SK-N-SH treated with all-trans-retinoic acid at 6 μM for 48 hours (cell line): ENCODE measurements at regions not wholly inside any gene's neighbourhood (a gene's known extent, or its start where the extent isn't known, plus 50 kb on each side); places are given as distances from the start of the nearest gene placed in this dataset.

Source experiments
- ATAC-seq: fragments of 200-7000 bp; cut with Tn5 transposase; 3 replicates; pipeline ENCODE4 v1.9.1; 2020; ENCODE audit warnings: mild to moderate bottlenecking, moderate library complexity
- ARNTL ChIP-seq: fragments of 450-650 bp; formaldehyde crosslinking; IDR thresholded peaks from 2 replicates; pipeline ENCODE4 v1.5.0; 2020; ENCODE audit warnings: low read depth, mild to moderate bottlenecking, moderate library complexity, borderline replicate concordance
- CREB5 ChIP-seq: fragments of 250-450 bp; sonication (Bioruptor Pico); IDR thresholded peaks from 2 replicates; pipeline ENCODE4 v1.5.1; 2020; ENCODE audit warnings: low read depth, mild to moderate bottlenecking, moderate library complexity
- CSDC2 ChIP-seq: fragments of 250-450 bp; sonication (Bioruptor Pico); IDR thresholded peaks from 2 replicates; pipeline ENCODE4 v1.5.0; 2020; ENCODE audit warnings: mild to moderate bottlenecking, moderate library complexity
- GLIS3 ChIP-seq: fragments of 250-450 bp; sonication (Bioruptor Pico); IDR thresholded peaks from 2 replicates; pipeline ENCODE4 v1.5.0; 2020; ENCODE audit warnings: mild to moderate bottlenecking, moderate library complexity
- ISL1 ChIP-seq: fragments of 250-450 bp; sonication (Bioruptor Pico); IDR thresholded peaks from 2 replicates; pipeline ENCODE4 v2.1.2; 2022; ENCODE audit warnings: mild to moderate bottlenecking, moderate library complexity
- OSR1 ChIP-seq: fragments of 250-450 bp; sonication (Bioruptor Pico); IDR thresholded peaks from 2 replicates; pipeline ENCODE4 v1.8.0; 2022; ENCODE audit warnings: moderate library complexity, mild to moderate bottlenecking, inconsistent platforms
- PATZ1 ChIP-seq: fragments of 250-450 bp; sonication (Bioruptor Pico); IDR thresholded peaks from 2 replicates; pipeline ENCODE4 v1.8.0; 2020; ENCODE audit warnings: mild to moderate bottlenecking, moderate library complexity, borderline replicate concordance
- POU6F1 ChIP-seq: fragments of 250-450 bp; sonication (Bioruptor Pico); IDR thresholded peaks from 2 replicates; pipeline ENCODE4 v1.8.0; 2021; ENCODE audit warnings: low read depth, mild to moderate bottlenecking, moderate library complexity, borderline replicate concordance
- PPARA ChIP-seq: fragments of 250-450 bp; sonication (Bioruptor Pico); IDR thresholded peaks from 2 replicates; pipeline ENCODE4 v1.5.0; 2020; ENCODE audit warnings: mild to moderate bottlenecking, borderline replicate concordance
- RARB ChIP-seq: fragments of 250-450 bp; sonication (Bioruptor Pico); IDR thresholded peaks from 2 replicates; pipeline ENCODE4 v1.8.0; 2021; ENCODE audit warnings: mild to moderate bottlenecking, moderate library complexity
- TOX ChIP-seq: fragments of 250-450 bp; sonication (Bioruptor Pico); IDR thresholded peaks from 2 replicates; pipeline ENCODE4 v1.8.0; 2021; ENCODE audit warnings: mild to moderate bottlenecking, moderate library complexity, borderline replicate concordance
- TSHZ2 ChIP-seq: fragments of 250-450 bp; sonication (Bioruptor Pico); IDR thresholded peaks from 2 replicates; pipeline ENCODE4 v1.5.0; 2020; ENCODE audit warnings: mild to moderate bottlenecking, moderate library complexity
- ZFP30 ChIP-seq: fragments of 450-650 bp; formaldehyde crosslinking; IDR thresholded peaks from 2 replicates; pipeline ENCODE4 v1.5.0; 2022; ENCODE audit warnings: mild to moderate bottlenecking, moderate library complexity

- TF ChIP-seq CREB5 (CRISPR knock-in tag) = no peak
- no peak for TF ChIP-seq TSHZ2 (CRISPR knock-in tag)
- TF ChIP-seq OSR1 (CRISPR knock-in tag) = no peak
- TF ChIP-seq CSDC2 (CRISPR knock-in tag) = no peak
- TF ChIP-seq ARNTL (CRISPR knock-in tag) = no peak
- no peak for ATAC-seq
Observed at GRCh38 chr12:39071611-39072010, 166.2 kb upstream of the CPNE8 start.

GRCh38 chr12:39070775-39071174, 165.4 kb upstream of the CPNE8 start:
- no peak for TF ChIP-seq TSHZ2 (CRISPR knock-in tag)
- no peak for ATAC-seq

GRCh38 chr12:39065455-39065854, 160.1 kb upstream of the CPNE8 start:
- no peak for TF ChIP-seq GLIS3 (CRISPR knock-in tag)
- TF ChIP-seq POU6F1 (CRISPR knock-in tag) = no peak
- no peak for TF ChIP-seq ARNTL (CRISPR knock-in tag)
- no peak for TF ChIP-seq ZFP30 (CRISPR knock-in tag)
- no peak for ATAC-seq

GRCh38 chr12:39064708-39065107, 159.3 kb upstream of the CPNE8 start:
- TF ChIP-seq ISL1 (CRISPR knock-in tag) (no peak), TOX (CRISPR knock-in tag) (no peak), PPARA (CRISPR knock-in tag) (no peak), TSHZ2 (CRISPR knock-in tag) (no peak), CREB5 (CRISPR knock-in tag) (no peak), GLIS3 (CRISPR knock-in tag) (no peak), PATZ1 (CRISPR knock-in tag) (no peak), POU6F1 (CRISPR knock-in tag) (no peak), RARB (CRISPR knock-in tag) (no peak)
- no peak for ATAC-seq
